Transverse colon (tissue), 4 donors: ENCODE measurements at regions not wholly inside any gene's neighbourhood (a gene's known extent, or its start where the extent isn't known, plus 50 kb on each side); places are given as distances from the start of the nearest gene placed in this dataset.

Experiments
- CTCF ChIP-seq, 5 experiments: fragments of 200-600 bp in 3 of 5; fragments of 450-650 bp in 2 of 5; sonication (generic) in 3 of 5; IDR thresholded peaks; 1 replicate in 2 of 5; 2 replicates in 3 of 5; pipeline ENCODE4 v1.5.1; 2016 to 2017; ENCODE audit warnings: antibody characterized with exemption in 5 of 5, inconsistent platforms in 3 of 5, mild to moderate bottlenecking in 2 of 5, moderate library complexity in 1 of 5
- EP300 ChIP-seq: sonication (generic); formaldehyde crosslinking; IDR thresholded peaks from one replicate; pipeline ENCODE4 v1.6.1; 2017; ENCODE audit warnings: antibody characterized with exemption, low read depth
- POLR2A ChIP-seq: fragments of 450-650 bp; IDR thresholded peaks from one replicate; pipeline ENCODE4 v1.6.1; 2016; ENCODE audit warnings: antibody characterized with exemption, mild to moderate bottlenecking, moderate library complexity
- POLR2AphosphoS5 ChIP-seq, 3 donors: sonication (generic); formaldehyde crosslinking; IDR thresholded peaks; one replicate each; pipeline ENCODE4 v1.6.1; 2016; ENCODE audit warnings: antibody characterized with exemption in 3 of 3

GRCh38 chr4:124429746-124430250, 282.7 kb downstream of the ANKRD50 start:
- TF ChIP-seq POLR2AphosphoS5 (IDR thresholded peaks at IDR 0.05) (no peak), CTCF (IDR thresholded peaks at IDR 0.05) (no peak), POLR2A (no peak), EP300 (no peak)
